Stimulated activated CD8-positive, alpha-beta memory T cell treated with anti-CD3 and anti-CD28 coated beads, Interleukin-4, amount 100 ng/mL, for 48 hours (primary cell): ENCODE measurements at regions not wholly inside any gene's neighbourhood (a gene's known extent, or its start where the extent isn't known, plus 50 kb on each side); places are given as distances from the start of the nearest gene placed in this dataset.
"Not testable (repeated sequence)": the region's sequence is repeated elsewhere in the genome, so short reads cannot be mapped to it uniquely, and the experiment has no call there.

Experiments
- DNase-seq: peaks from one replicate; pipeline ENCODE4 v3.0.0-alpha.2; 2020

GRCh38 chr21:35590284-35590683 lies 470.0 kb downstream of the SETD4 start:
- DNase-seq, result not testable (repeated sequence)

- DNase-seq, result no peak
Observed at GRCh38 chr21:35587841-35588380, 472.4 kb downstream of the SETD4 start.

GRCh38 chr21:35586305-35586704 lies 474.0 kb downstream of the SETD4 start:
- no peak for DNase-seq

GRCh38 chr21:35585878-35586277 lies 474.4 kb downstream of the SETD4 start:
- no peak for DNase-seq

- no peak for DNase-seq
Observed at GRCh38 chr21:35585155-35585554, 475.2 kb downstream of the SETD4 start.

GRCh38 chr21:35583566-35584216 lies 476.6 kb downstream of the SETD4 start:
- no peak for DNase-seq

- DNase-seq, result no peak
Observed at GRCh38 chr21:35582731-35583130, 477.6 kb downstream of the SETD4 start.

GRCh38 chr21:35581640-35582039 lies 478.7 kb downstream of the SETD4 start:
- DNase-seq, result no peak

- no peak for DNase-seq
Observed at GRCh38 chr21:35579520-35580293, 480.6 kb downstream of the SETD4 start.

- peak; percentile 44 for DNase-seq
Observed at GRCh38 chr21:35578831-35579471, 481.4 kb downstream of the SETD4 start.

- no peak for DNase-seq
Observed at GRCh38 chr21:35578347-35578782, 482.0 kb downstream of the SETD4 start.

GRCh38 chr21:35575280-35575915 lies 484.9 kb downstream of the SETD4 start:
- no peak for DNase-seq

GRCh38 chr21:35573472-35574374 lies 486.6 kb downstream of the SETD4 start:
- no peak for DNase-seq

GRCh38 chr21:35571910-35572309 lies 488.4 kb downstream of the SETD4 start:
- no peak for DNase-seq

GRCh38 chr21:35568643-35569042 lies 491.7 kb downstream of the SETD4 start:
- no peak for DNase-seq

- DNase-seq, result no peak
Observed at GRCh38 chr21:35566874-35567273, 493.5 kb downstream of the SETD4 start.

- no peak for DNase-seq
Observed at GRCh38 chr21:35565204-35565611, 495.1 kb downstream of the SETD4 start.

- DNase-seq, result no peak
Observed at GRCh38 chr21:35563885-35564451, 496.4 kb downstream of the SETD4 start.

GRCh38 chr21:35562876-35563275 lies 497.4 kb downstream of the SETD4 start:
- DNase-seq, result no peak

- DNase-seq, result no peak
Observed at GRCh38 chr21:35561116-35561515, 499.2 kb downstream of the SETD4 start.

- DNase-seq, result no peak
Observed at GRCh38 chr21:35559829-35560225, 500.5 kb downstream of the SETD4 start.
